Fibroblast of lung (primary cell): ENCODE measurements at regions not wholly inside any gene's neighbourhood (a gene's known extent, or its start where the extent isn't known, plus 50 kb on each side); places are given as distances from the start of the nearest gene placed in this dataset.
"Not testable (repeated sequence)": the region's sequence is repeated elsewhere in the genome, so short reads cannot be mapped to it uniquely, and the experiment has no call there.

Experiments used
- DNase-seq, 2 donors: peaks; one replicate each; pipeline versions ENCODE4 v3.0.0 to v3.0.0-alpha.2; 2010; ENCODE audit warnings: low read depth in 2 of 2
- H2AFZ ChIP-seq: 2 replicates; pipeline ENCODE4 v1.5.1; 2012; ENCODE audit warnings: low read length, control low read depth, inconsistent platforms
- H3K27ac ChIP-seq: 2 replicates; pipeline ENCODE4 v1.5.1; 2011; ENCODE audit warnings: low read length, control low read depth; ENCODE audit not compliant: insufficient read depth
- H3K27me3 ChIP-seq: 2 replicates; pipeline ENCODE4 v1.5.1; 2011; ENCODE audit warnings: mild to moderate bottlenecking, low read length; ENCODE audit not compliant: control insufficient read depth, insufficient read depth
- H3K36me3 ChIP-seq: 2 replicates; pipeline ENCODE4 v1.5.1; 2011; ENCODE audit warnings: low read length; ENCODE audit not compliant: control insufficient read depth, insufficient read depth
- H3K4me1 ChIP-seq: 2 replicates; pipeline ENCODE4 v1.5.1; 2011; ENCODE audit warnings: low read length; ENCODE audit not compliant: control insufficient read depth, insufficient read depth; ENCODE audit errors: extremely low read depth
- H3K4me2 ChIP-seq: 2 replicates; pipeline ENCODE4 v1.5.1; 2011; ENCODE audit warnings: low read length, control low read depth; ENCODE audit not compliant: insufficient read depth; ENCODE audit errors: extremely low read depth
- H3K4me3 ChIP-seq, 4 experiments: fragments of 200-600 bp in 1 of 4; sonication (generic) in 1 of 4; replicated peaks in 1 of 4; 2 replicates each; pipeline ENCODE4 v1.5.1; 2011 to 2016; ENCODE audit warnings: low read length in 4 of 4, low read depth in 3 of 4, mild to moderate bottlenecking in 3 of 4, control low read depth in 2 of 4, inconsistent platforms in 1 of 4, mixed read lengths in 1 of 4; ENCODE audit not compliant: insufficient read depth in 1 of 4; ENCODE audit errors: control extremely low read depth in 1 of 4
- H3K79me2 ChIP-seq: 2 replicates; pipeline ENCODE4 v1.5.1; 2012; ENCODE audit warnings: mild to moderate bottlenecking, low read length, inconsistent platforms; ENCODE audit not compliant: control insufficient read depth, insufficient read depth
- H3K9ac ChIP-seq: 2 replicates; pipeline ENCODE4 v1.5.1; 2011; ENCODE audit warnings: mild to moderate bottlenecking, low read length, control low read depth; ENCODE audit not compliant: insufficient read depth
- H3K9me3 ChIP-seq: 2 replicates; pipeline ENCODE4 v1.5.1; 2012; ENCODE audit warnings: low read depth, low read length; ENCODE audit not compliant: control insufficient read depth, insufficient read depth
- H4K20me1 ChIP-seq: 2 replicates; pipeline ENCODE4 v1.5.1; 2011; ENCODE audit warnings: low read length; ENCODE audit not compliant: control insufficient read depth, insufficient read depth; ENCODE audit errors: extremely low read depth
- CTCF ChIP-seq, 2 donors: IDR thresholded peaks in 1 of 2; conservative IDR thresholded peaks in 1 of 2; 1 replicate in 1 of 2; 2 replicates in 1 of 2; pipeline ENCODE4 v1.5.1; 2011 to 2012; ENCODE audit warnings: low read length in 2 of 2, control low read depth in 1 of 2, inconsistent platforms in 1 of 2, low read depth in 1 of 2, mild to moderate bottlenecking in 1 of 2
- EZH2 ChIP-seq: IDR thresholded peaks from 2 replicates; pipeline ENCODE4 v1.5.1; 2012; ENCODE audit warnings: low read length, control low read depth, mild to moderate bottlenecking; ENCODE audit errors: missing control alignments

- H3K9ac ChIP-seq = no peak overlapping the region
- DNase-seq = peak in 1 of 2 donors; percentile 92
- no peaks in the 10 kb centered on the region for H3K4me1 ChIP-seq
- H2AFZ ChIP-seq = no peak overlapping the region
- no peaks in the 10 kb centered on the region for H3K36me3 ChIP-seq
- H4K20me1 ChIP-seq = no peaks in the 10 kb centered on the region
- no peaks in the 10 kb centered on the region for H3K9me3 ChIP-seq
- no peak overlapping the region for H3K4me2 ChIP-seq
- TF ChIP-seq EZH2 (no peak), CTCF (conservative IDR thresholded peaks at IDR 0.05 in 1 of 2, IDR thresholded peaks at IDR 0.05 in 1 of 2; ENCODE audit: low read depth in 1 of 2, low read length in 2 of 2) (no peak)
- no peaks in the 10 kb centered on the region for H3K27me3 ChIP-seq
- H3K27ac ChIP-seq = no peak overlapping the region
- H3K4me3 ChIP-seq = no peak overlapping the region
- no peaks in the 10 kb centered on the region for H3K79me2 ChIP-seq
Observed at GRCh38 chr14:46571970-46572369, 79.6 kb downstream of the RPL10L start.

GRCh38 chr14:46568161-46568560 lies 83.4 kb downstream of the RPL10L start:
- not testable (repeated sequence) for H3K4me3 ChIP-seq, H3K4me1 ChIP-seq, H2AFZ ChIP-seq, H3K9me3 ChIP-seq, H3K79me2 ChIP-seq, H4K20me1 ChIP-seq, H3K27ac ChIP-seq, H3K9ac ChIP-seq, H3K4me2 ChIP-seq, H3K27me3 ChIP-seq, H3K36me3 ChIP-seq
- DNase-seq = peak in 1 of 2 donors; percentile 59

GRCh38 chr14:46550836-46551235 lies 100.7 kb downstream of the RPL10L start:
- Histone ChIP-seq H3K27me3 (no peaks in the 10 kb centered on the region), H3K27ac (no peak overlapping the region), H3K36me3 (no peaks in the 10 kb centered on the region), H3K9ac (no peak overlapping the region), H3K9me3 (no peaks in the 10 kb centered on the region), H3K79me2 (no peaks in the 10 kb centered on the region), H2AFZ (no peak overlapping the region), H4K20me1 (no peaks in the 10 kb centered on the region), H3K4me1 (no peaks in the 10 kb centered on the region), H3K4me2 (no peak overlapping the region), H3K4me3 (no peak overlapping the region)
- DNase-seq = no peak
- TF ChIP-seq EZH2 = no peak
- no peak for TF ChIP-seq CTCF (conservative IDR thresholded peaks at IDR 0.05 in 1 of 2, IDR thresholded peaks at IDR 0.05 in 1 of 2; ENCODE audit: low read depth in 1 of 2, low read length in 2 of 2)
